ENCODE measurements at regions not wholly inside any gene's neighbourhood (a gene's known extent, or its start where the extent isn't known, plus 50 kb on each side); places are given as distances from the start of the nearest gene placed in this dataset.

DNA sequence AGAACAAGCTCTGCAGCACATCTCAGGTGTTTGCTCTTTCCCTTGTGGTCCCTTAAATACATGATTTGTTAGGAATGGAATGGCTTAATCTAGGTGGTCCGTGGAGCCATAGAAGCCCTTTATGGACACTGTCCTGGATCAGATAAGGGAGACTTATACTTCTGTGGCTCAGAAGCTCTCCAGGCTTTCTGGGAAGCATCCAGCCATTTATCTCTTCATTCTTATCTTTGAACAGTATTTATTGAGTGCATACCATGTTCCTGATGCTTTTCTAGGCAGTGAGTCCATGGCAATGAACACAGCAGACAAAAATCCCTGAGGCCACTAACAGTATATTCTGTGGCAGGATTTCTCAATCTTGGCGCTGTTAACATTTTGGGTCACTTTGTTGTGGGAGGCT lies 474.5 kb upstream of the EEF2KMT start:
- CTCF ChIA-PET, result no interaction called here
- TF ChIP-seq SUZ12 (IDR thresholded peaks at IDR 0.05) (no peak), ZNF384 (IDR thresholded peaks at IDR 0.05) (no peak), ARNT (IDR thresholded peaks at IDR 0.05) (no peak), CTBP1 (IDR thresholded peaks at IDR 0.05; ENCODE audit: borderline replicate concordance) (no peak), SP1 (IDR thresholded peaks at IDR 0.05) (no peak), FOXA1 (IDR thresholded peaks at IDR 0.05) (no peak), NFRKB (IDR thresholded peaks at IDR 0.05) (no peak), LEF1 (IDR thresholded peaks at IDR 0.05; ENCODE audit: borderline replicate concordance) (no peak), HDGF (IDR thresholded peaks at IDR 0.05; ENCODE audit: borderline replicate concordance) (no peak), TARDBP (IDR thresholded peaks at IDR 0.05) (no peak), FOXK2 (IDR thresholded peaks at IDR 0.05) (no peak), BHLHE40 (IDR thresholded peaks at IDR 0.05; ENCODE audit: borderline replicate concordance) (no peak)
- DNase-seq (ENCODE audit: extremely low spot score), result no peak
- POLR2A ChIA-PET, result no interaction called here

DNA sequence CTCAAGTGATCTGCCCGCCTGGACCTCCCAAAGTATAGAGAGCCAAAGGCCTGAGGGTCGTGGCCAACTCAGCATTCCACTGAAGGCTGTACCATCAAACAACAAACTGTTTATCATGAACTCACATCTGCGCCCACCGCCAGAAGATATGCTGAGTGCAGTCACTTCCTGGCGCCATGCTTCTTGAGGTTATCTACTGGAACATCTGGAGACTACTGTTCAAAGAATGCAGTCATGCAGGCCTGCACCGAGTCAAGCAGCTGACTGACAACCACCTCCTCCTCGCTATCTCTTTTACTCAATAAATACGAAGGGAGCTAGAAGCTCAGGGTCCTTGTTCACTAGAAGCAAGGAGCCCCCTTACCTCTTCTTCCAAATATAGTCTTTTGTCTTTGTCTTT lies 473.9 kb upstream of the EEF2KMT start:
- TF ChIP-seq TARDBP (IDR thresholded peaks at IDR 0.05), result no peak
- TF ChIP-seq ARNT (IDR thresholded peaks at IDR 0.05), result no peak
- TF ChIP-seq SP1 (IDR thresholded peaks at IDR 0.05), result no peak
- TF ChIP-seq CTBP1 (IDR thresholded peaks at IDR 0.05; ENCODE audit: borderline replicate concordance), result no peak
- DNase-seq (ENCODE audit: extremely low spot score), result no peak
- ChIA-PET POLR2A (no interaction called here), CTCF (no interaction called here)

DNA sequence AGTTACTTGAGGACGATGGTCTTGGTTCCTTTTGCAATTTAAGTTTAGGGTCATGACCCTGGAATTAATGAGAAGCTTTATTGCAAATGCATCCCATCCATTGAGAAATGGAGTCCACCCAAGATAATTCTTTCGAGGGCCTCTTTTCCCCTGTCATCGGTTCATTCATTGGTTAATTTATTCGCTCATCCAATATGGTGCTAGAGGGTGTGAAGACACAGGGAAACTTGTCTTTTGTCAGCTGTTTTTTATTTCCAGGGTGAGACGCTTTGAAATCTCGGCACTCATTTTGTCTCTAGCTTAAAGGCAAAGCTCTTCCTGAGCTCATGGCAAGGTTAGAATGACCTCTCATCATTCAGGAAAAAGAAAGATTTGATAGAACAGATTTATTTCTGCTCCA lies 464.2 kb upstream of the EEF2KMT start:
- no peak for DNase-seq (ENCODE audit: extremely low spot score)
- POLR2A ChIA-PET, result no interaction called here
- TF ChIP-seq HDGF (IDR thresholded peaks at IDR 0.05; ENCODE audit: borderline replicate concordance) (no peak), FOXA1 (IDR thresholded peaks at IDR 0.05) (no peak), ARNT (IDR thresholded peaks at IDR 0.05) (no peak), FOXM1 (IDR thresholded peaks at IDR 0.05; ENCODE audit: borderline replicate concordance) (no peak), FOXK2 (IDR thresholded peaks at IDR 0.05) (no peak), ZNF384 (IDR thresholded peaks at IDR 0.05) (no peak), TARDBP (IDR thresholded peaks at IDR 0.05) (no peak), SUZ12 (IDR thresholded peaks at IDR 0.05) (no peak), ELF4 (IDR thresholded peaks at IDR 0.05) (no peak), L3MBTL2 (conservative IDR thresholded peaks at IDR 0.05) (no peak), SP1 (IDR thresholded peaks at IDR 0.05) (no peak), NFRKB (IDR thresholded peaks at IDR 0.05) (no peak), BHLHE40 (IDR thresholded peaks at IDR 0.05; ENCODE audit: borderline replicate concordance) (no peak), CTBP1 (IDR thresholded peaks at IDR 0.05; ENCODE audit: borderline replicate concordance) (no peak)
- TF ChIP-seq, protein P1, sequence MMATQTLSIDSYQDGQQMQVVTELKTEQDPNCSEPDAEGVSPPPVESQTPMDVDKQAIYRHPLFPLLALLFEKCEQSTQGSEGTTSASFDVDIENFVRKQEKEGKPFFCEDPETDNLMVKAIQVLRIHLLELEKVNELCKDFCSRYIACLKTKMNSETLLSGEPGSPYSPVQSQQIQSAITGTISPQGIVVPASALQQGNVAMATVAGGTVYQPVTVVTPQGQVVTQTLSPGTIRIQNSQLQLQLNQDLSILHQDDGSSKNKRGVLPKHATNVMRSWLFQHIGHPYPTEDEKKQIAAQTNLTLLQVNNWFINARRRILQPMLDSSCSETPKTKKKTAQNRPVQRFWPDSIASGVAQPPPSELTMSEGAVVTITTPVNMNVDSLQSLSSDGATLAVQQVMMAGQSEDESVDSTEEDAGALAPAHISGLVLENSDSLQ (IDR thresholded peaks at IDR 0.05), result no peak
- CTCF ChIA-PET, result no interaction called here

DNA sequence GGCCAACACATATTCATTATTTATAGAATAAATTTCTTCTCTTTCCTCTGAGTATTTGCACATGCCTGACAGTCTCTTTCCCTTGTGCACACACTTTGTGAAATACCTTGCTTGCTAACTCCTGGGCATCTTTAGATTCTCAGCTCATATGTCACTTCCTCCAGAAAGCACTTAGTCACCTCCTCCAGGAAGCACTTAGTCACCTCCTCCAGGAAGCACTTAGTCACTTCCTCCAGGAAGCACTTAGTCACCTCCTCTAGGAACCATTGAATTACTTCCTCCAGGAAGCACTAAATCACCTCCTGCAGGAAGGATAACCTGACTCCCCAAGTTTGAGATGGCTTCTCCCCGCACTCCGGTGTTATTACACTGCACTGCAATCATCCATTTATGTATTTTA lies 462.5 kb upstream of the EEF2KMT start:
- POLR2A ChIA-PET, result no interaction called here
- DNase-seq (ENCODE audit: extremely low spot score), result no peak
- CTCF ChIA-PET, result no interaction called here
- TF ChIP-seq TARDBP (IDR thresholded peaks at IDR 0.05), result no peak

DNA sequence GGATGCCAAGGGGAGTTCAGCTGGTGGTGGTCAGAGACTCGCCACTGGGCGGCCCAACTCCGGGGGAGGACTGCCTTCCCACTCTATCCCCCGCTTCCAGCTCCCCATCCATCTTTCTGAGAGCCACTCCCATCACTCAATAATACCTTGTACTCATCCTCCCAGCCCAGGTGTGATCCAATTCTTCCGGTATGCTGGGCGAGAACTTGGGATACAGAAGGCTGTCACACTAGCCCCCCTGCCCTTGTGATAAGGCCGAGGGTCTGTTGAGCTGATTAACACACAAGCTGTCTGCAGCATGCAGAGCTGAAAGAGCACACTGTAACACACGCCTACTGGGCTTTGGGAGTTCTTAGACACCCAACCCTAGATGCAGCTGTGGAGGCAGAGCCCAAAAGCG lies 460.4 kb upstream of the EEF2KMT start:
- POLR2A ChIA-PET, result no interaction called here
- CTCF ChIA-PET, result no interaction called here
- DNase-seq (ENCODE audit: extremely low spot score), result no peak
- TF ChIP-seq L3MBTL2 (conservative IDR thresholded peaks at IDR 0.05) (no peak), SP1 (IDR thresholded peaks at IDR 0.05) (no peak), ZNF384 (IDR thresholded peaks at IDR 0.05) (no peak), CTBP1 (IDR thresholded peaks at IDR 0.05; ENCODE audit: borderline replicate concordance) (no peak), FOXM1 (IDR thresholded peaks at IDR 0.05; ENCODE audit: borderline replicate concordance) (no peak), TARDBP (IDR thresholded peaks at IDR 0.05) (no peak), NFRKB (IDR thresholded peaks at IDR 0.05) (no peak), HDGF (IDR thresholded peaks at IDR 0.05; ENCODE audit: borderline replicate concordance) (no peak), FOXA1 (IDR thresholded peaks at IDR 0.05) (no peak), LEF1 (IDR thresholded peaks at IDR 0.05; ENCODE audit: borderline replicate concordance) (no peak), FOXK2 (IDR thresholded peaks at IDR 0.05) (no peak), SUZ12 (IDR thresholded peaks at IDR 0.05) (no peak), ELF4 (IDR thresholded peaks at IDR 0.05) (no peak), BHLHE40 (IDR thresholded peaks at IDR 0.05; ENCODE audit: borderline replicate concordance) (no peak), ARNT (IDR thresholded peaks at IDR 0.05) (no peak)
- TF ChIP-seq, protein P1 (IDR thresholded peaks at IDR 0.05), result no peak

DNA sequence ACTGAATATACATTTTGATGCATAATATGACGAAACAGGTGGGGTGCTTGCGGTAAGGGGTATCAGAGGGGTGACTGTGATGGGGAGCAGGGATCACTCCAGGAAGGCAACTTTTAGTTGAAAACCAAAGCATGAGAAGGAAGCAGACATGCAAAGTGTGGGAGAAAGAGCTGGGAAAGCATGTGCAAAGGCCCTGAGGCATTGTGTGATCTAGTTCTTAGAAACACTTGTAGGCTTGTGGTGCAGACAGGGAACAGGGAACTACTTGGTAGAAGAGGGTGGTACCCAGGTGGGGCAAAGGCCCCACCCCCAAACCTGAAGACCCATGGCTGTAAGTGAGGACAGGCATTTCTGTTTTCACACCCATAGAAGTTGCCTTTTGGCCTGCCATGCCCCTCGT lies 459.9 kb upstream of the EEF2KMT start:
- TF ChIP-seq L3MBTL2 (conservative IDR thresholded peaks at IDR 0.05) (no peak), TARDBP (IDR thresholded peaks at IDR 0.05) (no peak), LEF1 (IDR thresholded peaks at IDR 0.05; ENCODE audit: borderline replicate concordance) (no peak), NFRKB (IDR thresholded peaks at IDR 0.05) (no peak)
- CTCF ChIA-PET, result no interaction called here
- POLR2A ChIA-PET, result no interaction called here
- DNase-seq (ENCODE audit: extremely low spot score), result no peak

DNA sequence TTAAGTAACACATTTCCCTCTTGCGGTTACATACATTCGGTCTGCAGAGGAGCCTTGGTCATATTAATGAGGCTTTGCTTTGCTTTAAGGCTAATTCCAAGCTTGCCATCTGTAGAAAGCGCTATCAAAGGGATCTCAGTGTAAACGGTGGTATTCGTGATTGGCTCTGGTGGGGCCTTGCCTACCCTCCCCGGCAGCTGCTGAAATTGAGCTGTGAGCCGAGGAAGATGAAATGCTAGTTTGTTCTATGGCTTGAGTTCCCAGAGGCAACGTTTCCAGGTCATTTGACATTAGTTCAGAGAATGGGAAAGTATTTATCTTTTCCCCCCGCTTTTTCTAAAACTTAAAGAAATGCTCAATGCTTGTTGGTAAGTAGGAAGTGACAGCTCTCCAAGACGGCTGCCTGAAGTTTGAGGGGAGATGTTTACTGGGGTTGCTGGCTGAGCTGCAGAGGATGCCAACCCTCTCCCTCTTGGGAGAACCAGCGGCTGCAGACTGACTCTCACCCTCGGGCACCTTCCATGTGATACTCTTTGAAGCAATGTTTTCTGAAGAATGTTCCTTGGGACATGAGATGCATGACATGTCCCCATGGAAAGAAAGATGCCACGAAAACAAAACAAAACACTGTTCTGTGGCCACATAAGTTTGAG lies 458.7 kb upstream of the EEF2KMT start:
- no peak for DNase-seq (ENCODE audit: extremely low spot score)
- ChIA-PET POLR2A (no interaction called here), CTCF (no interaction called here)
- TF ChIP-seq FOXA1 (IDR thresholded peaks at IDR 0.05), result no peak
- TF ChIP-seq, protein P1 (IDR thresholded peaks at IDR 0.05), result no peak
- TF ChIP-seq ELF4 (IDR thresholded peaks at IDR 0.05), result no peak
- no peak for TF ChIP-seq ARNT (IDR thresholded peaks at IDR 0.05)
- no peak for TF ChIP-seq FOXM1 (IDR thresholded peaks at IDR 0.05; ENCODE audit: borderline replicate concordance)
- TF ChIP-seq L3MBTL2 (conservative IDR thresholded peaks at IDR 0.05), result no peak
- TF ChIP-seq TARDBP (IDR thresholded peaks at IDR 0.05), result no peak
- TF ChIP-seq LEF1 (IDR thresholded peaks at IDR 0.05; ENCODE audit: borderline replicate concordance), result no peak
- TF ChIP-seq HDGF (IDR thresholded peaks at IDR 0.05; ENCODE audit: borderline replicate concordance), result no peak
- TF ChIP-seq BHLHE40 (IDR thresholded peaks at IDR 0.05; ENCODE audit: borderline replicate concordance), result no peak
- no peak for TF ChIP-seq ZNF384 (IDR thresholded peaks at IDR 0.05)
- no peak for TF ChIP-seq FOXK2 (IDR thresholded peaks at IDR 0.05)
